SK-N-SH (cell line): ENCODE measurements at regions not wholly inside any gene's neighbourhood (a gene's known extent, or its start where the extent isn't known, plus 50 kb on each side); places are given as distances from the start of the nearest gene placed in this dataset.

Experiments used
- CTCF ChIA-PET: fragments of 300-600, 350-600 bp; formaldehyde crosslinking; extraction: SDS; loops from one replicate; lab custom pipeline; 2021; lab: Yijun Ruan, JAX
- POLR2A ChIA-PET: fragments of 350-600 bp; sonication (Branson Sonifier 250); formaldehyde crosslinking; extraction: SDS; loops from one replicate; lab custom pipeline; 2020; ENCODE audit warnings: antibody characterized with exemption, inconsistent platforms; lab: Yijun Ruan, JAX
- DNase-seq: peaks from one replicate; pipeline ENCODE4 v3.0.0; 2012
- H2AFZ ChIP-seq: fragments of 200-600 bp; sonication (generic); 2 replicates; pipeline ENCODE4 v1.8.1; 2016; ENCODE audit warnings: antibody characterized with exemption, mild to moderate bottlenecking, low read depth
- H3F3A ChIP-seq: fragments of 200-600 bp; sonication (generic); replicated peaks from 2 replicates; pipeline ENCODE3; 2016; ENCODE audit warnings: antibody characterized with exemption, mild to moderate bottlenecking; ENCODE audit not compliant: insufficient read depth
- H3K27ac ChIP-seq, 2 experiments: fragments of 200-500 bp in 1 of 2; fragments of 200-600 bp in 1 of 2; sonication (Bioruptor generic) in 1 of 2; sonication (generic), shearing (Covaris generic) in 1 of 2; 2 replicates each; pipeline versions ENCODE4 v1.5.1 to v1.6.1; 2014 to 2016; ENCODE audit warnings: low read depth in 2 of 2, inconsistent platforms in 1 of 2, low read length in 1 of 2, mild to moderate bottlenecking in 1 of 2, mixed read lengths in 1 of 2
- H3K27me3 ChIP-seq: fragments of 200-600 bp; sonication (generic), shearing (Covaris generic); 2 replicates; pipeline ENCODE4 v1.6.1; 2016; ENCODE audit warnings: mixed run types; ENCODE audit not compliant: insufficient read depth
- H3K36me3 ChIP-seq, 2 experiments: fragments of 200-500 bp in 1 of 2; fragments of 200-600 bp in 1 of 2; sonication (Bioruptor generic) in 1 of 2; sonication (generic) in 1 of 2; replicated peaks in 1 of 2; 2 replicates each; pipeline versions ENCODE3 to v1.5.1; 2014 to 2016; ENCODE audit warnings: low read length in 1 of 2, mild to moderate bottlenecking in 1 of 2; ENCODE audit not compliant: insufficient read depth in 2 of 2, control insufficient read depth in 1 of 2
- H3K4me1 ChIP-seq, 2 experiments: fragments of 200-500 bp in 1 of 2; fragments of 200-600 bp in 1 of 2; sonication (Bioruptor generic) in 1 of 2; sonication (generic), shearing (Covaris generic) in 1 of 2; 2 replicates each; pipeline versions ENCODE4 v1.5.1 to v1.6.1; 2014 to 2016; ENCODE audit warnings: low read depth in 1 of 2, low read length in 1 of 2, mixed run types in 1 of 2; ENCODE audit not compliant: insufficient read depth in 2 of 2, control insufficient read depth in 1 of 2
- H3K4me2 ChIP-seq: fragments of 200-600 bp; sonication (generic), shearing (Covaris generic); 2 replicates; pipeline ENCODE4 v1.6.1; 2017; ENCODE audit warnings: mixed run types
- H3K4me3 ChIP-seq, 2 experiments: fragments of 200-500 bp in 1 of 2; fragments of 200-600 bp in 1 of 2; sonication (Bioruptor generic) in 1 of 2; sonication (generic), shearing (Covaris generic) in 1 of 2; 2 replicates each; pipeline versions ENCODE4 v1.5.1 to v1.8.1; 2014 to 2016; ENCODE audit warnings: low read depth in 2 of 2, inconsistent platforms in 1 of 2, low read length in 1 of 2, mild to moderate bottlenecking in 1 of 2, mixed read lengths in 1 of 2, moderate library complexity in 1 of 2
- H3K79me2 ChIP-seq: fragments of 200-600 bp; sonication (generic); 2 replicates; pipeline ENCODE4 v1.8.1; 2017; ENCODE audit warnings: mild to moderate bottlenecking; ENCODE audit not compliant: insufficient read depth
- H3K9ac ChIP-seq: fragments of 200-600 bp; sonication (generic); 2 replicates; pipeline ENCODE4 v1.6.1; 2017; ENCODE audit warnings: mixed run types
- H3K9me2 ChIP-seq: fragments of 200-600 bp; sonication (generic); 2 replicates; pipeline ENCODE4 v1.6.1; 2017; ENCODE audit warnings: mixed run types
- H3K9me3 ChIP-seq: fragments of 200-600 bp; sonication (generic); 2 replicates; pipeline ENCODE4 v1.6.1; 2017; ENCODE audit warnings: mixed run types, mild to moderate bottlenecking, moderate library complexity
- H4K20me1 ChIP-seq: fragments of 200-600 bp; sonication (generic); 2 replicates; pipeline ENCODE4 v1.6.1; 2017; ENCODE audit warnings: mild to moderate bottlenecking, mixed run types; ENCODE audit not compliant: insufficient read depth
- CHD2 ChIP-seq: fragments of 150-350 bp; IDR thresholded peaks from 2 replicates; pipeline ENCODE4 v1.6.1; 2018; ENCODE audit warnings: low read length; ENCODE audit not compliant: partially characterized antibody
- CTCF ChIP-seq: fragments of 200-600 bp; sonication (generic); IDR thresholded peaks from 2 replicates; pipeline ENCODE4 v1.6.1; 2017; ENCODE audit warnings: antibody characterized with exemption, mild to moderate bottlenecking, moderate library complexity
- ELF1 ChIP-seq: IDR thresholded peaks from 2 replicates; pipeline ENCODE4 v1.4.0; 2012
- EZH2phosphoT487 ChIP-seq: fragments of 200-600 bp; sonication (generic); IDR thresholded peaks from 2 replicates; pipeline ENCODE4 v1.6.1; 2017; ENCODE audit warnings: low read depth, mixed run types, mild to moderate bottlenecking, antibody characterized with exemption, moderate library complexity, borderline replicate concordance
- FOSL2 ChIP-seq: IDR thresholded peaks from 2 replicates; pipeline ENCODE4 v1.4.0; 2012; ENCODE audit warnings: low read depth, mild to moderate bottlenecking, moderate library complexity, borderline replicate concordance
- GABPA ChIP-seq: IDR thresholded peaks from 2 replicates; pipeline ENCODE4 v1.4.0; 2012; ENCODE audit warnings: low read depth, mild to moderate bottlenecking
- MAX ChIP-seq: IDR thresholded peaks from 2 replicates; pipeline ENCODE4 v1.4.0; 2012; ENCODE audit warnings: low read depth
- MXI1 ChIP-seq: IDR thresholded peaks from 2 replicates; pipeline ENCODE4 v1.6.1; 2012; ENCODE audit warnings: mild to moderate bottlenecking, low read depth, low read length, improper control_type of control experiment
- NFIC ChIP-seq: IDR thresholded peaks from 2 replicates; pipeline ENCODE4 v1.4.0; 2012; ENCODE audit warnings: borderline replicate concordance
- PBX3 ChIP-seq: IDR thresholded peaks from 2 replicates; pipeline ENCODE4; 2012
- RAD21 ChIP-seq: IDR thresholded peaks from 2 replicates; pipeline ENCODE4 v1.6.1; 2012; ENCODE audit warnings: mild to moderate bottlenecking, low read length
- REST ChIP-seq: IDR thresholded peaks from 2 replicates; pipeline ENCODE4 v1.6.1; 2012; ENCODE audit warnings: mild to moderate bottlenecking, low read depth, low read length, moderate library complexity
- RXRA ChIP-seq: IDR thresholded peaks from 2 replicates; pipeline ENCODE4 v1.4.0; 2012; ENCODE audit warnings: low read depth, mild to moderate bottlenecking, borderline replicate concordance
- SIN3A ChIP-seq: IDR thresholded peaks from 2 replicates; pipeline ENCODE4 v1.6.1; 2012; ENCODE audit warnings: low read depth, mild to moderate bottlenecking, low read length, moderate library complexity, borderline replicate concordance
- SMC3 ChIP-seq: IDR thresholded peaks from 2 replicates; pipeline ENCODE4 v1.6.1; 2012; ENCODE audit warnings: low read depth, low read length, improper control_type of control experiment
- TAF1 ChIP-seq: IDR thresholded peaks from 2 replicates; pipeline ENCODE4 v1.6.1; 2012; ENCODE audit warnings: low read depth, mild to moderate bottlenecking, low read length, moderate library complexity, borderline replicate concordance
- TCF12 ChIP-seq: IDR thresholded peaks from 2 replicates; pipeline ENCODE4 v1.4.0; 2012
- TEAD4 ChIP-seq: IDR thresholded peaks from 2 replicates; pipeline ENCODE4 v1.4.0; 2012; ENCODE audit warnings: mild to moderate bottlenecking, borderline replicate concordance; ENCODE audit not compliant: insufficient read depth
- WGBS: methylation state at CpG from one replicate; pipeline ENCODE4 v1.1.6; 2017; ENCODE audit warnings: low lambda C conversion rate; 5-methylcytosine and 5-hydroxymethylcytosine counted together
- TF ChIP-seq, protein P1 (sequence below): fragments of 150-350 bp; IDR thresholded peaks from 2 replicates; pipeline ENCODE4 v1.6.1; 2016; ENCODE audit warnings: mild to moderate bottlenecking, low read depth, low read length
- TF ChIP-seq, protein P2 (sequence below): IDR thresholded peaks from 2 replicates; pipeline ENCODE4 v1.4.0; 2012; ENCODE audit warnings: low read depth, borderline replicate concordance

GRCh38 chr11:130603335-130603906, 155.0 kb downstream of the ADAMTS15 start:
- Histone ChIP-seq H3K27me3 (no peaks in the 10 kb centered on the region), H3K4me1 (peaks cover 6 to 13% of the 10 kb centered on the region in 2 experiments; a peak in 3 of 4 replicates), H3K36me3 (no peaks in the 10 kb centered on the region), H3K9me2 (no peaks in the 10 kb centered on the region), H3K4me3 (no peak overlapping the region), H3K27ac (no peak overlapping the region; a peak in 1 of 4 replicates), H3F3A (peaks cover 6% of the 10 kb centered on the region), H3K9me3 (no peaks in the 10 kb centered on the region), H4K20me1 (no peaks in the 10 kb centered on the region), H3K9ac (no peak overlapping the region), H3K79me2 (no peaks in the 10 kb centered on the region), H3K4me2 (no peak overlapping the region), H2AFZ (no peak overlapping the region)
- DNase-seq, result no peak
- POLR2A ChIA-PET, result no interaction called here
- TF ChIP-seq CTCF (no peak), REST (no peak), TCF12 (no peak), MAX (no peak), GABPA (no peak), SIN3A (no peak), FOSL2 (no peak), RAD21 (no peak), ELF1 (no peak), PBX3 (no peak), SMC3 (no peak), MXI1 (no peak), NFIC (no peak), TAF1 (no peak), EZH2phosphoT487 (no peak), TEAD4 (no peak), CHD2 (no peak), RXRA (no peak)
- TF ChIP-seq, protein P1, sequence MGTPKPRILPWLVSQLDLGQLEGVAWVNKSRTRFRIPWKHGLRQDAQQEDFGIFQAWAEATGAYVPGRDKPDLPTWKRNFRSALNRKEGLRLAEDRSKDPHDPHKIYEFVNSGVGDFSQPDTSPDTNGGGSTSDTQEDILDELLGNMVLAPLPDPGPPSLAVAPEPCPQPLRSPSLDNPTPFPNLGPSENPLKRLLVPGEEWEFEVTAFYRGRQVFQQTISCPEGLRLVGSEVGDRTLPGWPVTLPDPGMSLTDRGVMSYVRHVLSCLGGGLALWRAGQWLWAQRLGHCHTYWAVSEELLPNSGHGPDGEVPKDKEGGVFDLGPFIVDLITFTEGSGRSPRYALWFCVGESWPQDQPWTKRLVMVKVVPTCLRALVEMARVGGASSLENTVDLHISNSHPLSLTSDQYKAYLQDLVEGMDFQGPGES, result no peak
- TF ChIP-seq, protein P2, sequence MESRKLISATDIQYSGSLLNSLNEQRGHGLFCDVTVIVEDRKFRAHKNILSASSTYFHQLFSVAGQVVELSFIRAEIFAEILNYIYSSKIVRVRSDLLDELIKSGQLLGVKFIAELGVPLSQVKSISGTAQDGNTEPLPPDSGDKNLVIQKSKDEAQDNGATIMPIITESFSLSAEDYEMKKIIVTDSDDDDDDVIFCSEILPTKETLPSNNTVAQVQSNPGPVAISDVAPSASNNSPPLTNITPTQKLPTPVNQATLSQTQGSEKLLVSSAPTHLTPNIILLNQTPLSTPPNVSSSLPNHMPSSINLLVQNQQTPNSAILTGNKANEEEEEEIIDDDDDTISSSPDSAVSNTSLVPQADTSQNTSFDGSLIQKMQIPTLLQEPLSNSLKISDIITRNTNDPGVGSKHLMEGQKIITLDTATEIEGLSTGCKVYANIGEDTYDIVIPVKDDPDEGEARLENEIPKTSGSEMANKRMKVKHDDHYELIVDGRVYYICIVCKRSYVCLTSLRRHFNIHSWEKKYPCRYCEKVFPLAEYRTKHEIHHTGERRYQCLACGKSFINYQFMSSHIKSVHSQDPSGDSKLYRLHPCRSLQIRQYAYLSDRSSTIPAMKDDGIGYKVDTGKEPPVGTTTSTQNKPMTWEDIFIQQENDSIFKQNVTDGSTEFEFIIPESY, result no peak
- CTCF ChIA-PET, result interaction anchor here (0.8 to 1.9 kb wide), 2 partner anchors 33 to 258 kb away, joined by 3 to 6 read pairs; no protein-coding TSS in a partner anchor
- WGBS, result 84% methylated on average over 7 of the region's 7 CpGs
